GM18511 (cell line): ENCODE measurements at regions not wholly inside any gene's neighbourhood (a gene's known extent, or its start where the extent isn't known, plus 50 kb on each side); places are given as distances from the start of the nearest gene placed in this dataset.
"Not testable (repeated sequence)": the region's sequence is repeated elsewhere in the genome, so short reads cannot be mapped to it uniquely, and the experiment has no call there.

Source experiments
- ATAC-seq: cut with Tn5 transposase; IDR thresholded peaks from one replicate; pipeline ENCODE4 v1.9.1; 2021; ENCODE audit warnings: mild to moderate bottlenecking, moderate library complexity; ENCODE audit not compliant: unreplicated experiment

- ATAC-seq, result no peak
Observed at GRCh38 chr16:87133966-87134627, 183.1 kb downstream of the C16orf95 start.

DNA sequence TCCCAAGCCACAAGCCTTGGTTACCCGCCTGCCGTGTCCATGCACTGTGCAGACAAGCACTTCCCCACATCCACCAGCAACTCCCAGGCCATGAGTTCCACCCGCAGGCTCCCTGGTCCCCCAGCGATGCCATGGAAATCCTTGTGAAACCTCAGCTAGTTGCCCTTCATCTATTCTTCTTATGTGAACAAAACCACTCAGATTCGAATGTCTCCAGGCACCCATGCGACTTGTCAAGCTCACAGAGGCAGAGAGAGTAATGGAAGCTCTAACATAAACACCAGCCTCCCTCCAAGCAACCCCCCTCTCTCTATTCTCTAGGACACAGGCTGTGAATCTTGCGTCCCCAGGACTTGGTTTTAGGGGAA is 182.6 kb downstream of the C16orf95 start:
- no peak for ATAC-seq

GRCh38 chr16:87135246-87136030 is 181.8 kb downstream of the C16orf95 start:
- ATAC-seq, result no peak

DNA sequence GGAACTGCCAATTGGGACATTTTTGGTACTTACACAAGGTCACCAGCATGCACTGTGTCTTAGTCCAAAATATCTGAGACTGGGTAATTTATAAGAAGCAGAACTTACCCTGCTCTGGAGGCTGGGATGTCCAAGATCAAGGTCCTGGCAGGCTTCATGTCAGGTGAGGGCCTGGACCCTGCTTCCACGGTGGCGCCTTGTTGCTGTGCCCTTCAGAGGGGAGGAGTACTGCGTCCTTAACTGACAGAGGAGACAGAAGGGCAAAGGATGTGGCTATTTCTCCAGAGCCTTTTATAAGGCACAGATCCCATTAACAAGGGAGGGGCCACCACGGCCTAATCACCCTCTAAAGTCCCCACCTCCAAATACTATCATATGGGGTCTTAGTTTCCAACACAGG is 178.9 kb downstream of the C16orf95 start:
- ATAC-seq, result no peak

GRCh38 chr16:87138738-87139267 is 178.4 kb downstream of the C16orf95 start:
- ATAC-seq, result no peak

DNA sequence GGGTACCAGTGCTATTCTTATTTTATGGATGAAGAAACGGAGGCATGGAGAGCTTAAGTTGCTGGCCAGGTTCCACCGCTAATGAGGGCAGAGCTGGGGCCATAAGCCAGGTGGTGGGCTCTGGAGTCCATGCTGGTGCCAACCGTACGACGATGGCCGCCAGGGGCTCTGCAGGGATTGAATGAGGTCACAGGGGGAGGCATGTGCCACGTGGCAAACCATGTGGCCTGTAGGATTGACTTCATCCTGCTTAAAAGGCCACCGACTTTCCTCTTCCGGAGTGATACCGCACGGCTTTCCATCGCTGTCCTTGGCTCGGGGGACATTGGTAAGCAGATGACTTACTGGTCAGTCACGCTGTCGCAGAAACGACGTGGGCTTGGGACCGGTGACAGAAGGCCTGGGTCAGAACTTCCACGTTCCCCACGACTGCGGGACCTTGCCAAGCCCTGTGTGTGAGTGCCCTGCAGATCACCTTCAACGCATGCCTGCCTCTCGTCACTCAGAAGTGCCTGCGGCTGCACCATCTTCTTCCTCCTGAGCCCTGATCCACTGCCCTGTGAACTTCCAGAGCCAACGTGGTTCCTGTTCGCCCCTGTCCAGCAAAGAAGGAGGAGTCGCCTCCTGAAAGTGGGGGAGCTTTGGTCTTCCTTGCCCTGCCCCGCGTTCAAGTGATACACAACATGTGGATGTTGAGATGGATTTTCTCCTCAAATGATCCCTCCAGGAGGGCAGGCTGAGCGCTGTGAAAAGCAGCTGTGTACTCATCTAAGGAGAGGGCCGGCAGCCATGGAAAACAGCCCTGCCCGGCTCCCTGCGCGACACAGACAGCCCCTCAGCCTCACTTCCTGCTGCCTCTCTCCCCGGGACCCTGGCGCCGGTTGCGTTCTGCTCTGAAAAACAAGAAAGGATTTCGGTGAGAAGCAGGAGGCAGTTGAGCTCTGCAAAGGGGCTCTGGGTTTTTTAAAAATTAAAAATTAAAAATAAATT is 176.7 kb downstream of the C16orf95 start:
- no peak for ATAC-seq

- ATAC-seq, result no peak
Observed at GRCh38 chr16:87141402-87141801, 175.8 kb downstream of the C16orf95 start.

GRCh38 chr16:87143661-87144121 is 173.5 kb downstream of the C16orf95 start:
- no peak for ATAC-seq

GRCh38 chr16:87144232-87144631 is 173.0 kb downstream of the C16orf95 start:
- no peak for ATAC-seq

GRCh38 chr16:87145181-87146176 is 171.7 kb downstream of the C16orf95 start:
- no peak for ATAC-seq

GRCh38 chr16:87146676-87147075 is 170.5 kb downstream of the C16orf95 start:
- no peak for ATAC-seq

- ATAC-seq, result no peak
Observed at GRCh38 chr16:87149051-87149450, 168.1 kb downstream of the C16orf95 start.

- no peak for ATAC-seq
Observed at GRCh38 chr16:87150262-87150661, 166.9 kb downstream of the C16orf95 start.

DNA sequence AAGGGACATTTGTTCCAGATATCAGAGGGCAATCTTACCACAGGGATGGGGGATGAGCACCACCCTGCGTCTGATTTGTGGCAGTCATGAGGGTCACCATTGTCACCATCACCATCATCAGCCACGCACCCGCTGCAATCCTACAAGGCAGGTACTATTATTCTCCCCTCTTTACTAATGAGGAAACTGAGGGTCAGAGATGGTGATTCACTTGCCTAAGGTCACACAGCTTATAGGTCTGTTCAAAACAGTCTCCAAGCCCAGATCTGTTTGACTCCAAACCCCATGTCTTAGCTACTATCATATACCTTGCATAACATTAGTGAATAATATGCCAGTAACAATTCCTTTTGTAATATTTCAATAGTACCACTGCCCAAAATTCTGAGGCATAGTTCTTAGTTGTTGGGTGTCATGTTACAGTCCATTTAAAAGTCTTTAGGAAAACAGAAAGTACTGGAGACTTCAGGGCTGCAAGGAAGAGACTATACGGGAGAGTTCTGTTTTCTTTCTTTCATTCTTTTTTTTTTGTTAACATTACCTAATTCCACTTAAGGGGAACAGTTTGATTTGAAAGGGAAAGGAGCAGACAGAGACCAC is 166.4 kb downstream of the C16orf95 start:
- no peak for ATAC-seq

- ATAC-seq, result no peak
Observed at GRCh38 chr16:87152221-87152755, 164.9 kb downstream of the C16orf95 start.

- ATAC-seq, result no peak
Observed at GRCh38 chr16:87153326-87153725, 163.9 kb downstream of the C16orf95 start.

GRCh38 chr16:87155315-87155714 is 161.9 kb downstream of the C16orf95 start:
- not testable (repeated sequence) for ATAC-seq

GRCh38 chr16:87156195-87156594 is 161.0 kb downstream of the C16orf95 start:
- no peak for ATAC-seq

GRCh38 chr16:87160234-87160636 is 157.0 kb downstream of the C16orf95 start:
- no peak for ATAC-seq
